ENCODE measurements at regions not wholly inside any gene's neighbourhood (a gene's known extent, or its start where the extent isn't known, plus 50 kb on each side); places are given as distances from the start of the nearest gene placed in this dataset.

GRCh38 chr7:21996641-21997040 is 50.9 kb upstream of the CDCA7L start:
- no peak overlapping the region for H4K8ac ChIP-seq (ENCODE audit: extremely low read depth, insufficient read depth, low read length)
- no peaks in the 10 kb centered on the region; a peak in 1 of 8 replicates for H3K36me3 ChIP-seq (ENCODE audit: control insufficient read depth in 2 of 4, insufficient read depth in 4 of 4, low read length in 3 of 4)
- H3K4ac ChIP-seq (replicated peaks; ENCODE audit: insufficient read length, low read depth, low read length), result no peak overlapping the region
- H3K27me3 ChIP-seq (replicated peaks in 1 of 4; ENCODE audit: control insufficient read depth in 3 of 4, extremely low read depth in 1 of 4, insufficient read depth in 3 of 4, low read length in 3 of 4), result peaks cover 0 to 2% (median 0%) of the 10 kb centered on the region in 4 experiments; a peak in 2 of 7 replicates
- H3K79me1 ChIP-seq (ENCODE audit: low read depth, low read length), result no peaks in the 10 kb centered on the region
- DNase-seq (ENCODE audit: low read depth in 1 of 2, low spot score in 2 of 2), result no peak
- H3K4me2 ChIP-seq (ENCODE audit: insufficient read depth in 1 of 2, low read depth in 2 of 2, low read length in 2 of 2), result no peak overlapping the region
- WGBS, 2 experiments (ENCODE audit: extremely low coverage in 1 of 2, insufficient coverage in 1 of 2, insufficient read length in 1 of 2, insufficient replicate concordance in 2 of 2, low coverage in 1 of 2, low lambda C conversion rate in 2 of 2, missing lambda C conversion rate in 1 of 2), result 74% methylated on average over 1 of the region's 1 CpG; no CpG with 5 or more reads in 1 of the 2 experiments
- H4K20me1 ChIP-seq (replicated peaks in 1 of 2; ENCODE audit: control insufficient read depth in 1 of 2, insufficient read depth in 2 of 2, low read length in 2 of 2), result no peaks in the 10 kb centered on the region
- ChIA-PET CTCF (ENCODE audit: partially characterized antibody) (interaction anchor here (0.7 to 0.9 kb wide), 3 partner anchors 22 to 48 kb away, joined by 3 to 4 read pairs (median 4); no protein-coding TSS in a partner anchor), POLR2A (ENCODE audit: partially characterized antibody) (interaction anchor here (0.6 to 0.7 kb wide), 2 partner anchors 95 to 274 kb away, joined by 5 read pairs; no protein-coding TSS in a partner anchor)
- no peaks in the 10 kb centered on the region; a peak in 1 of 4 replicates for H3K9me3 ChIP-seq (ENCODE audit: insufficient read depth in 2 of 2, low read depth in 1 of 2, low read length in 1 of 2)
- H4K91ac ChIP-seq (replicated peaks; ENCODE audit: insufficient read length, low read length), result no peak overlapping the region
- H3K23ac ChIP-seq (ENCODE audit: insufficient read length), result no peak overlapping the region
- H2BK15ac ChIP-seq (ENCODE audit: low read length), result no peak overlapping the region
- no peak overlapping the region for H2BK20ac ChIP-seq (ENCODE audit: low read length)
- H3K18ac ChIP-seq (ENCODE audit: extremely low read depth, low read length), result no peak overlapping the region
- H3K27ac ChIP-seq (ENCODE audit: low read depth, low read length), result no peak overlapping the region
- no peak overlapping the region for H3K14ac ChIP-seq (ENCODE audit: insufficient read length)
- H2BK120ac ChIP-seq (replicated peaks; ENCODE audit: low read depth, low read length), result no peak overlapping the region
- TF ChIP-seq CBX5 (IDR thresholded peaks at IDR 0.05; ENCODE audit: low read depth, low read length) (no peak), ATF3 (IDR thresholded peaks at IDR 0.05; ENCODE audit: insufficient read depth, low read depth, low read length) (no peak), KDM1A (IDR thresholded peaks at IDR 0.05; ENCODE audit: borderline replicate concordance, low read length) (no peak), KDM4A (IDR thresholded peaks at IDR 0.05; ENCODE audit: low read depth, low read length, severe bottlenecking) (no peak)
- no peak overlapping the region for H2AK5ac ChIP-seq (ENCODE audit: low read depth, low read length)
- no peak for FAIRE-seq
- no peak overlapping the region for H2BK12ac ChIP-seq (ENCODE audit: low read depth, low read length)
- H3K56ac ChIP-seq (replicated peaks; ENCODE audit: insufficient read length, low read depth, low read length), result no peak overlapping the region
- H3K23me2 ChIP-seq (ENCODE audit: low read depth, low read length), result no peaks in the 10 kb centered on the region
- no peaks in the 10 kb centered on the region for H3K79me2 ChIP-seq (ENCODE audit: control insufficient read depth in 1 of 2, insufficient read depth in 2 of 2, low read length in 2 of 2)
- H2BK5ac ChIP-seq (ENCODE audit: low read depth, low read length), result no peak overlapping the region
- H2AFZ ChIP-seq (ENCODE audit: low read length), result no peak overlapping the region
- no peak overlapping the region for H4K5ac ChIP-seq (ENCODE audit: insufficient read length, low read depth, low read length)
- H3K4me3 ChIP-seq (ENCODE audit: extremely low read depth in 1 of 4, insufficient read depth in 2 of 4, low read depth in 3 of 4, low read length in 4 of 4), result no peak overlapping the region
- no peak overlapping the region for H3K9ac ChIP-seq (replicated peaks in 1 of 4; ENCODE audit: extremely low read depth in 1 of 4, low read depth in 3 of 4, low read length in 3 of 4)
- peaks cover 0 to 3% (median 0%) of the 10 kb centered on the region in 4 experiments; a peak in 1 of 7 replicates for H3K4me1 ChIP-seq (replicated peaks in 1 of 4; ENCODE audit: control insufficient read depth in 3 of 4, insufficient read depth in 4 of 4, low read length in 3 of 4)

Data from H1 (cell line).